GM18520 (cell line): ENCODE measurements at regions not wholly inside any gene's neighbourhood (a gene's known extent, or its start where the extent isn't known, plus 50 kb on each side); places are given as distances from the start of the nearest gene placed in this dataset.
"Not testable (repeated sequence)": the region's sequence is repeated elsewhere in the genome, so short reads cannot be mapped to it uniquely, and the experiment has no call there.

Experiments used
- ATAC-seq: cut with Tn5 transposase; IDR thresholded peaks from one replicate; pipeline ENCODE4 v1.9.1; 2021; ENCODE audit not compliant: unreplicated experiment

DNA sequence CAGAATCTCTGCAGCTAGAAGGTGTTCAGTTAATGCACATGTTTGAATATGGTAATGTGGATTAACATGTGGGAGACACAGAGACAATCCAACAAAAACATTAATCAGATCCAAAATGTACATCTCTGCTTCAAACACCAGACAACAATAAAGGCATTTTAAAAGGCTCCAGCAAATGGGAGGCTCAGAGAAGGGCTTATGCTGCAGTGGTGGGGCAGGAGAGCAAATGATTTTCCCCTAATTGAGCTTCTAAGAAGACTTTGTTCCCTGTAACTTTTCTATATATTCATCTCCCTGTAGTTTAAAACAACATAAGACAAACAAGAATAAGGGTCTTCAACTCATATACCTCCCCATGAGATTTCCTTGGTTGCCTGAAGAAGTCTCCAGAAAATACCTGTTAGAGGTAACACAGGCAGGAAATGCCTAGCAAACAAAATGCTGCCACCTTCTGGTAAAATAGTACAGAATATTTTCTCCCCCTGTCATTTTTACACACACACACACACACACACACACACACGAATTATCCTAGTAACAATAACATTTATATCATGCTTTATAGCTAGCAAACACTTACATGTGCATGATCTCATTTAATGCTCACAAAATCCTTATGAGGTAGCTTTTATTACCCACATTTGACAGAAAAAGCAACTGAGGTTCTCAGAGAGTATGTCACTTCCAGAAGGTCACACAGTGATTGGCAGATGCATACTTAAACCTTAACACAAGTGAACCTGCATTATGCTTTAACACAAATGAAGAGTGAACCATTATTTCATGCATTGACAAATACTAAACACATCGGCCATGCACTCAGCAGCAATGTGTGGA is 123.4 kb upstream of the MB21D2 start:
- ATAC-seq: no peak

DNA sequence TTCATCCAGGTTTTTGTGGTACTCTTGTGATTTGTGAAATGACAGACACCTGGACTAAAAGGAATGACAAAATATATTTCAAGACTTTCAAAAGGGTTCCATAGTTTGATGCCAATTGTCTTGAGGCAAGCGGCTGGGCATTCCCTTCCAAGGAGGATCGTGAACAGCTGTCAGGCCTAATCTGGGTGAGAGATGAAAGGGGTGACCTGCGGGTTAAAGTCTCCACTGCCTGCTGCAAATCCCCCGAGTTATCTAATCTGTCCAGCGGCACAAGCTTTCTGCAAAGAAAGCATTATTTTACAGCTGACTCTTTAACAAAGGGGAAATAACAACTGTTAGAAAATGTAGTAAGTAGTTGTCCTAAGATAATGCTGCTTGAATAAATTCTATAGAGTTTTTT is 128.7 kb upstream of the MB21D2 start:
- no peak for ATAC-seq

DNA sequence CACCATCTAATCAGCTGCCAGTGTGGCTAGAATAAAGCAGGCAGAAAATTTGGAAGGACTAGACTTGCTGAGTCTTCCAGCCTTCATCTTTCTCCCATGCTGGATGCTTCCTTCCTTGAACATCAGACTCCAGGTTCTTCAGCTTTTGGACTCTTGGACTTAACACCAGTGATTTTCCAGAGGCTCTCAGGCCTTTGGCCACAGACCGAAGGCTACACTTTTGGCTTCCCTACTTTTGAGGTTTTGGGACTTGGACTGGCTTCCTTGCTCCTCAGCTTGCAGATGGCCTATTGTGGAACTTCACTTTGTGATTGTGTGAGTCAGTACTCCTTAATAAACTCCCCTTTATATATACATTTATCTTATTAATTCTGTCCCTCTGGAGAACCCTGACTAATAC is 129.8 kb upstream of the MB21D2 start:
- ATAC-seq: not testable (repeated sequence)

DNA sequence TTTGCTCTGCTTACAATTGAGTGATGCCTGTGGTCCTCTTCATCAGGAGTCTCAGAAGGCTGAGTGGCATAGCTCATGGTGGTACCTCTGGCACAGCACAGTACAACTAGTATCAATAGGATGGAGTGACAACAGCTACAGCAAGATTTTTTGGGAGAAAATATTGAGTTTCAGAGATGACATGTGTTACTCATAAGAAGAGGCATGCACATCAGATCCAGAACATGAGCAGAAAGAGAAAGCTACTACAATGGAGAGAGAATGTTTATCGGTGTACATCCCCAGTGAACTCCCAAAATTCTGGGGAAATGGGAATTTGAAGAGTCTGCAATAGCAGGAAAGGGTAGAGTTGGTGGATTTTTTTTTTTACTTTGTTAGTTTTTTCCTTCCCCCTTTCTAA is 130.5 kb upstream of the MB21D2 start:
- no peak for ATAC-seq

DNA sequence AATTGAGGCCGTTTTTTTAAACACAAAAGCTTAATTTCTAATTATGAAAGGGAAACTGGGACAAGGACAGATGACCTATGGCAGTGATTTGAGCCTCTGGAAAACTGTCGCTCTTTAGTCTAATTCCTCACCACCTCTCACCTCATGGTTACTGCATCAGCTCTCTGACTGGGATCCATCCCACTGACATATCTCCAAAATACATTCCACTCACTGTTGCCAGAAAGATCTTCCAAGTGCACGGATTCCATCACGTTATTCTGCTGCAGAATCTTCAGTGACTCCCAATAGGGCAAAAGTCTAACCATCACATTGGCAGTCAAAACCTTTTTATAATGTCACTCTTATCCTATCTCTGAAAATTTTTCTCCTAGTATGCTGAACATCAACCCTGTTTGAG is 132.3 kb upstream of the MB21D2 start:
- ATAC-seq: no peak

DNA sequence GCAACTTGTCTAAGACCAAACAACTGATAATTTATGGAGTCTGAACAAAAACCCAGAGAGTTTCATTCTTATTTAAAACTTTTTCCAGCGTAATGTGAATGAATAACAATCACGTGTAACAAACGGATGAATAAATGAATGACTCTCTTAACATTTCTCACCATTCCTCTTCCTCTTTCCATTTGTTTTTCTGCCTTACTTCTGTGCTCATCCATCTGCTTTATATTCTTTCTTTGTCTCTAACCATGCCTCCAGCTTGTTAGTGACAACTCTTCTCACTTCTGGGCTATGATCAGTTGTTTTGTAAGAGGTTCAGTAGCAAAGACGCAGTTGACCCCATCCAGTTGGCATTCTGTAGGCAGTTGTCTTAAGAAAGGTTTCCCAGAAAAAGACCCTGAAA is 133.7 kb upstream of the MB21D2 start:
- ATAC-seq: no peak

DNA sequence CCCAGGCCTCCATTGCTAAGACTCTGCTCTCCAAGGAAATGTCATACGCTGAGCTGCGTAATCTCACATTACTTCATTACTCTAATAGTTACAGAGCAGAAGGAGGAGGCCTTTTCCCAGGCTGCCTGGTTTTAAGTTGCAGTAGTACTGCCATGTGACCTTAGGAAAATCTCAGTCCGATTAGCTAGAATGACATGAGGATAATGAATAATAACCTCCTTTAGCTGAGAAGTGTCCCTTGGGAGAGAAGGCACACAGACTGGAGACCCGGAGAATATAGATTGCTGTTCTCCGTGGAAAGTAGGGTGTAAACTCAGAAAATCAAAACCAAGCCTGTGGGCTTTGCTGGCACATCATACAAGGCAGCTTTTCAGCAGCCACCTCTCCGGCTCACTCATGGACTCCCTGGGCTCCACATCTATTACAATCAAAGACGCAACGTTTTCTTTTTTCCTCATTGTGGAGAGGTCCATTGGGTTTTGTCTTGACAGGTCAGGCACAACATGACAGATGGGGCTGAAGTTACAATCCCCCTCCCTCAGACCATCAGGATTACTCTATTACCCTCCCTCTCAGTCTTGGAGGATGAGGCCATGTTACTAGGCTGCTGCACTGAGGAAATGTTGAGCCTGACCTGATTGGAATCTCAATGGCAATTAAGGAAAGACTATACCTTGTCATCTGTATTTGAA is 134.8 kb upstream of the MB21D2 start:
- no peak for ATAC-seq

DNA sequence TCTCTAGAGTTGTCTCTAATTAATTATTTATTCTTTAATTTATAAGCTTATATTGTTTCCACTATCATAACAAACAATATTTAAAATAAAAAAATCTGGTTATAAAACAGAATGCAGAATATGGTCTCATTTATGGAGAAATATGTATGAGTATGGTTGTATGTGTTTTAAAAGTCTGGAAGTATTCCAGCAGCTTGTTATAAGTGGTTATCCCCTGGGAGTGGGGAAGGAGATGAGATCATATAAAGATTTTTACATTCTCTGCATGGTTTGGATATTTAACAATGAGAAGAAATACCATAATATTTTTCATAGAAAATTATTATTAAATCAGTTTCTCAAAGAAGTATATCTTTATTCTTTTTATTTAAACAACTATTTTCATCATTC is 135.4 kb upstream of the MB21D2 start:
- ATAC-seq: no peak

DNA sequence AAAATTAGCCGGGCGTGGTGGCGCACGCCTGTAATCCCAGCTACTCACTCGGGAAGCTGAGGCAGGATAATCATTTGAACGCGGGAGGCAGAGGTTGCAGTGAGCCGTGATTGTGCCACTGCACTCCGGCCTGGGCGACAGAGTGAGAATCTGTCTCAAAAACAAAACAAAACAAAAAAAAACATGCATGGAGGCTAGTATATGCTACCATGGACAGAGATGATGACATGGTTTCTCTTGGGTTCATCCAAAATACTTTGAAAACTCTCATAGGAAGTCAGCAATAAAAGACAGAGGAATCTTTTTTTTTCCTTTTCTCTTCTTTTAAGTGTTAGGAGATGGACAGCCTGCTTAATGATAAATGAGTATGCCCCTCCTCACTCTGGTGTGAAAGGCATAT is 137.7 kb upstream of the MB21D2 start:
- ATAC-seq: no peak

DNA sequence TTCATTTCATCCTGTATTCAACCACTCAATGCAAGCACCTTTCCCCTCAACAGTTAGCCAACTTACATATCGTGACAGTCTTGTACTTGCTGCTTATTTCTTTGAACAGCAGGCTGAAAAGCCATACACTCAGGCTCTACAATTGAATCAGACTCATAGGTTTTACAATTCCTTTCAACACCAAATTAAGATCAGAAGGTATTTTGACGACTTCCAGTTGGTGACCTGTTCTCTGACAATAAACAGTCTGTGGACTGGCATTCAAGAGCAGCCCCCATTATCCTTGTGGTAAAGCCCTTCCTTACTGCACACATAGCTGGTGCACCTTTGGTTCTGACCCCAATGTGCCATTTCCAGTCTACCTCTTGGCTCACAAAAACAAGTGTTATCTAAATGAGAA is 140.0 kb upstream of the MB21D2 start:
- ATAC-seq: no peak

DNA sequence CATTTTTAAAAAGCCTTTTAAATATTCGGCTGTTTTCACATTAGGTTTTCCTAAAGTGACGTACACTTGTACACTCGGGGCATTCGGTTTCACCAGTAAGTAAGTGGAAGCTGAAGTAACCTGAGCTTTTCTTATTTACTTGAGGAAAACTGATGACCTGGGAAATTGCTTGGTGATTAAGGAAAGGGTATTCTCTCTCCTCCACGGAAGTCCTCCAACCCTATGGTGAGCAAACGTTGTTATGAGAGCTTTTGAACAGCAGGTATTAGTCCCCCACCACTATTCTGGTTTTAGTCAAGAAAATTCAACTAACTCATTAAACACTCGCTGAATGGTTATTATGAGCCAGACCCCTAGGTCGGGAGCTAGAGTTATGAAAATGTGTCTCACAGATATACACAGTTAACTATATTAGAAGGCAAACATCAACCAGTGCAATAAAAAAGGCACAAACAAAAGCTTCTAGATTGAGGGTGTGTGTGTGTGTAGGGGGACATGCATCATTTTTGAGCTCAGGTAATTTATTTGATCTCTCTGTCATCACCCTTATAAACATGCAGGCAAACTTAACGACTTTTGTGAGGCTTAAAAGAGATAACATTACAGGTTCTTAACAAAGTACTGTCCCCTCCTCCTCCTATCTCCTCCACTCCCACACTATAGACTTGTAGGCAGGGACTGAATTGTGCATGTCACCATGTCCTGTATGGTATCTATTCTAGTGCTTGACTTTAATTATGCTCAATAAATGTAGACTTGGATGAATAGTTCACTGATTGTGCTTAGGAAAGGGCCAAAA is 143.3 kb upstream of the MB21D2 start:
- ATAC-seq: no peak

DNA sequence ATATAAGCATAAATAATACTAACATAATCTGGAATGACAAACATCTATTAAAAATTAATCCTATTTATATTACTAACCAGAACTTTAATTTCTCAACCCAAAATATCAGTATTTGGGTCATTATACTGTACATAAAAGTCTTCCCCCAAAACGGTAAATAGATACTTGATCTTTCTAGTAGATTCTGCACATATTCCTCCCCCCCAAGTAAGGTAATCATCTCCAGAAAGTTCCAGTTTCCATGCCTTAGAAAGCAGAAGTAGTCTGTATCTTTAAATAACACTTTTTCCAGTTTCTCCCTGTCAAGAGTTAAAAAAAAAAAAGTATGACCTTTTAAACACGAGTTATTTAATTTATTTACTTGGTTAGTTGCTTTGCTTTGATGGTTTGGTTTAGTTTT is 150.7 kb upstream of the MB21D2 start:
- ATAC-seq: no peak

DNA sequence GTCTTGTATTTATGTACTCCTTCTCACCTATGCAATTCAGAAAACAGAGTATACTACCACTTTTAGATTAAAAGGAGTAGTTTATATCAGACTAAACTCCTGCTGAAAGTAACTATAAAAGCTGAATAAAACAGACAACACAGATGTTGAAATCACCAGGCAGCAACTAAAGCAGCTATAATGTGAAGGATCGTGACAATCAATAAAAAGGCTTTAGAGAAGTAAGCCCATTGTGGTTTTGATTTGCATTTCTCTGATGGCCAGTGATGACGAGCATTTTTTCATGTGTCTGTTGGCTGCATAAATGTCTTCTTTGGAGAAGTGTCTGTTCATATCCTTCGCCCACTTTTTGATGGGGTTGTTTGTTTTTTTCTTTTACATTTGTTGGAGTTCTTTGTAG is 152.1 kb upstream of the MB21D2 start:
- peak; percentile 48 for ATAC-seq

DNA sequence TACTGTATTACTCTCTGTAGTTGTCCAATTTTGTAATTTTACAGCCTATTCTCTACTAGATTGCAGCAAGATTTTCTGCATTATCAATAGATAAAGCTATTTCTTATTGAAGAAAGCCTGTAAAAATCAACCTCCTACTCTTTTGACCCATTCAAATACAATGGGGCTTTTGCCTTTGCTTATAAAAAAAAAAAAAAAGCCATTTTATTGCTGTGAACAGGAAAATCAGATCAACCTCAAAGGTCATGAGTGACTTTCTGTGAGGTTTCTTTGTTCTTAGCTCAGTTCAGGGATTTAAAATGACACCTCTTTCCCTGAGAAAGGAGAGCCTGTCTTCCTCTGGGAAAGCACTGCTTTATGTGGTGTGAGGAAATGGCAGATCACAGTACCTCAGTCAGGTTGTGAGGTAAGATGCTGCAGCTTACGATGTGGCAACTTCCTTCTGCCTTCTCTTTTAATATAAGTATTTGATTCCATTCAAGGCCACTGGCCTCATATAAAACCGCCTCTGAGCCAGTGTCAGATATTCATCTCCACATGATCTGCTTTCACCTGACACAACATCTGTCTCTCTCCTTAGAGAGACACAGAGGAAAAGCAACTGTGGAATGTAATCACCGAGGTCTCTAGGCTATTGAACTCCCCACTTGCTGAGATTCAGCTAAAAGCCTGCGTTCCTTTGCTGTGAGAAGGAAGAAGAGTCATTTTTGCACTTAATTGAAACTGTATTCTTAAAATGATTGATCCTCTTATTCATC is 161.5 kb upstream of the MB21D2 start:
- ATAC-seq: no peak

DNA sequence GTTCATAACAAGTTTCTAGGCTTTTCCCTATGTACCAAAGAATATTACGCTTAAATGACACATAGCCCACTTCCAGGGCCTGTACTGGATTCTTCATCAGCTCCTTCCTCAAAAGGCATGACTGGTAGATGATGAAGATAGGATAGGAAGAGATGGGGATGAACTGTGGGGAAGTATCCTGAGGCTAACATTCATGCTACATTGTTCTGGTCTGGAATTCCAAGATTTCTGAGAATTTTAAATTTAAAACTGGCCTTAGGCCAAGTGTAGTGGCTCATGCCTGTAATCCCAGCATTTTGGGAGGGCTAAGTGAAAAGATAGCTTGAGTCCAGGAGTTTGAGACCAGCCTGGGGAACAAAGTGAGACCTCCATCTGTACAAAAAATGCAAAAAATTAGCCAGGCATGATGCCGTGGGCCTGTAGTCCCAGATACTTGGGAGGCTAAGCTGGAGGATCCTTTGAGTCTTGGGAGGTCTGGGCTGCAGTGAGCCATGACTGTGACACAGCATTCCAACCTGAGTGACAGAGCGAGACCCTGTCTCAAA is 160.1 kb upstream of the PLAAT1 start:
- no peak for ATAC-seq

DNA sequence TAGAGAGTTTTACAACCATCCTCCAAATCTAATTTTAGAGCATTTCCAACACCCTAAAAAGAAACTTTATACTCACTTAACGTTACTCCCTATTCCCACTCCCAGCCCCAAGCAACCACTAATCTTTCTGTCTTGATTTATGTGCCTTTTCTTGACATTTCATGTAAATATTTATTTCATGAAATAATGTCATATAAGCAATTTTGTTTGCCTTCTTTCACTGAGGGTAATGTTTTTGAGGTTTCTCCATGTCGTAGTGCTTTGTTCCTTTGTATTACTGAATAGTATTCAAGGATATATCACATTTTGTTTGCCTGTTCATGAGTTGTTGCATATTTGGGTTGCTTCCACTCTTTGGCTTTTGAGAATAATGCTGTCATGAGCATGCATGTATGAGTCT is 155.4 kb upstream of the PLAAT1 start:
- no peak for ATAC-seq

DNA sequence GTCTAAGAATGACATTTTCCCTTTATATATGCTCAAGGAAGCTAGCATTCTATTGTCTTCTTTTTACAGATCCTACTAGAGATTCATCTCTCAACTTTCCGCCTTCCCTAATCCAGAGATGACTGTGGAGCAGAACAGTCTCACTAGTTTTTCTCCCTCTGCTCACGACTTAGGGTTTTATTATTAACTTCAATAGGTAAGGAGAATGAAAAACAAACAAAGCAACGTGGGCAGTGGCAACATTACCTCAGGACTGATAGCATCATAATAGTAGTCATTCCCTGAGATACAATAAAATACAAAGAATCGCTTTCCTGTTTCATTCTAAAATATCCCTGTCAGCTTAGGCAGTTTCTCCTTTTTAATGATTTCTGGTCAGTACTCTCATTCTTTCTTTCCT is 154.3 kb upstream of the PLAAT1 start:
- ATAC-seq: no peak

DNA sequence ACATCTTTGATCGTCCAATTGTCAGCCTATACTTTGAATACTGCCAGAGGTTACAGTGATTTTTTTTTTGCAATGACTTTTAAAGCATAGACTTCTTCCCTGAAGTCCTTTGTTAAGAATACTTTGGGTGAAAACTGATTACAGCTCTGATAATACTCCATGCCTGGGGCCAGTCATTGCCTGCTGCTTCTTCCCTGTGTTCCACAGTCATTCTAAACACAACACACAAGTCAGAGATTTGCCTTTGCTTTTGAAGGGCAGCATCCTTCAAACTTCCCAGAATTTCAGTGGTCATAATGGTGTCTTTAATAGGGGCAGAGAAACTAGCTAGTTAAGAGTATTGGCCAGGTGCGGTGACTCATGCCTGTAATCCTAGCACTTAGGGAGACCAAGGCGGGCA is 153.7 kb upstream of the PLAAT1 start:
- no peak for ATAC-seq

DNA sequence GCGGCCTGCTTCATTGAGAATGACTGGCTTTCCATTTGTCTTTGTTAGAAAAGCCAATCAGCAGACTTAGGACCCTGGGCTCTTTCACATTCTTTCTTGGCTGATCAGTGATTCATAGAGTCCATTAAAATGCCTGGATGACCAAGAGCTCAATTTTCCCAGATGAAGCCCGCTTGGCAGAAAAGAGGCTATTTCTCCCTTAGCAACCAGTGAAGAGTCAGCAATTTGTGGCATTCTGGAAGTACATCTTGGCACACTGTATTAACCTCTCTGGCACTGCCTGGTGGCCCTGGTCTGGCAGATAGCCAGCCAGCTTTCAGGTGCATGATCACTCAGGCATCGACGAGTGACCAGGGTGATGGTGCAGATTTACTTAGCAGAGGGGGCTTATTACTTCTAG is 145.7 kb upstream of the PLAAT1 start:
- ATAC-seq: no peak

DNA sequence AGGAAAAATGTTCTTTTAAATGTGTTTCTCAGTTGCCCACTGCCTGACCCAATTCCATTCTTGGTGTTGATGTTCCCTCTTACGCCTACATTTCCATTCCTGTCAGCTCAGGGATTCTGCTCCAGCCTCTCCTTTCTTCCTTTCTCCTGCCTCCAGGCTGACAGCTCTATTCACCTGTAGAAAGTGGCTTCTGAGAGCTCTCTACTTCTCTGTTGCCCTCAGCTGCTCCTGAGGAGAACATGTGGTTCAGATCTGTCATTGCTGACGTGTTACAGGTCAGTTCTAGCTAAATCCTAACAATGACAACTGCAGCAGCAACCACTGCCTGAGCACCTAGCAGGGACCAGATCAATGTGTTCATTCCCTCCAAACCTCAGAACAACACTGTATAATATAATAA is 144.9 kb upstream of the PLAAT1 start:
- ATAC-seq: no peak
